ENCODE measurements at regions not wholly inside any gene's neighbourhood (a gene's known extent, or its start where the extent isn't known, plus 50 kb on each side); places are given as distances from the start of the nearest gene placed in this dataset.

DNA sequence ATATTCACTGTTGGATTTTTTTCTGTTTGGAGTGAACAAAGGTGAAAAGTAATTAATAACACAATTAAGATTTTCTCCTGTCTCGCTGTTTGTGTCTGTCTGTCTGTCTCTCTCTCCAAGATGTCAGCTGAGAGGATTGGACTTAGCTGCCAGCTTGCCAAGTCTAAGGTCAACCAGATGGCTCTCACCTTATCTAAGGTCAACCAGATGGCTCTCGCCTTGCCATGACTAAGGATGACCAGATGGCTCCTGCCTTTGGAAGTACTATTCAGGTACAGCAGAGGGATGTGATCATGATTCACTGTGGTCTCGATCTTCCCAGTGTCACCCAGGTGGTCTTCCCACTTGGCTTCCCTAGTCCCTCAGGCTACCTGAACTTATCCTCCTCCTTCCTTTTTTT lies 1436.4 kb downstream of the UQCRFS1 start:
- TF ChIP-seq, protein P1, sequence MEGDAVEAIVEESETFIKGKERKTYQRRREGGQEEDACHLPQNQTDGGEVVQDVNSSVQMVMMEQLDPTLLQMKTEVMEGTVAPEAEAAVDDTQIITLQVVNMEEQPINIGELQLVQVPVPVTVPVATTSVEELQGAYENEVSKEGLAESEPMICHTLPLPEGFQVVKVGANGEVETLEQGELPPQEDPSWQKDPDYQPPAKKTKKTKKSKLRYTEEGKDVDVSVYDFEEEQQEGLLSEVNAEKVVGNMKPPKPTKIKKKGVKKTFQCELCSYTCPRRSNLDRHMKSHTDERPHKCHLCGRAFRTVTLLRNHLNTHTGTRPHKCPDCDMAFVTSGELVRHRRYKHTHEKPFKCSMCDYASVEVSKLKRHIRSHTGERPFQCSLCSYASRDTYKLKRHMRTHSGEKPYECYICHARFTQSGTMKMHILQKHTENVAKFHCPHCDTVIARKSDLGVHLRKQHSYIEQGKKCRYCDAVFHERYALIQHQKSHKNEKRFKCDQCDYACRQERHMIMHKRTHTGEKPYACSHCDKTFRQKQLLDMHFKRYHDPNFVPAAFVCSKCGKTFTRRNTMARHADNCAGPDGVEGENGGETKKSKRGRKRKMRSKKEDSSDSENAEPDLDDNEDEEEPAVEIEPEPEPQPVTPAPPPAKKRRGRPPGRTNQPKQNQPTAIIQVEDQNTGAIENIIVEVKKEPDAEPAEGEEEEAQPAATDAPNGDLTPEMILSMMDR (IDR thresholded peaks at IDR 0.05; ENCODE audit: unreplicated experiment): no peak
- no peak overlapping the region for H3K4me3 Mint-ChIP-seq (ENCODE audit: low read depth, unreplicated experiment)
- H3K9me3 Mint-ChIP-seq (ENCODE audit: low read depth, unreplicated experiment): peaks cover 34% of the 10 kb centered on the region
- H3K36me3 Mint-ChIP-seq (ENCODE audit: insufficient read depth, unreplicated experiment): peaks cover 54% of the 10 kb centered on the region
- DNase-seq: no peak
- no peaks in the 10 kb centered on the region for H3K27me3 Mint-ChIP-seq (ENCODE audit: unreplicated experiment)
- H3K4me1 Mint-ChIP-seq (ENCODE audit: low read depth, unreplicated experiment): no peaks in the 10 kb centered on the region
- CTCF ChIA-PET: no interaction called here
- no peak overlapping the region for H3K27ac Mint-ChIP-seq (ENCODE audit: unreplicated experiment)
- no TSS peak for BruUV-seq (replicated peaks)
- intact Hi-C loops (cut with micrococcal nuclease; ENCODE audit: unreplicated experiment): no loop called here

DNA sequence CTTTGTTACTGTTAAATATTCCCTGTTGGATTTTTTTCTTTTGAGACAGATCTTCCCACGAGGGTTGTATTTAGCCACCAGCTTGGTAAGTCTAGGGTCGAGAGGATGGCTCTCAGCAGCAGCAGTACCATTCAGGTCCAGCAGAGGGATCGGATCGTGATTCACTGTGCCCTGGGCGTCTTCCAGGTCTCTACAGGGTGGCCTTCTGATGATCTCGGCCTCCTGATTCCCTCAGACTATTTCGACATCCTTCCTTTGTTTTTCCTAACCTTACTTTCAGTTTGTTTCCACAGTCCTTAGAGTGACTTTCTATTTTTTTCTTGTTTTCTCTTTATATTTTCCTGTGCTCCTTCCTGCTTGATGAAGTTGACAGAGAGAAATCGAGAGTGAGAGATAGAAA lies 1436.9 kb downstream of the UQCRFS1 start:
- Mint-ChIP-seq H3K9me3 (ENCODE audit: low read depth, unreplicated experiment) (peaks cover 36% of the 10 kb centered on the region), H3K4me3 (ENCODE audit: low read depth, unreplicated experiment) (no peak overlapping the region), H3K4me1 (ENCODE audit: low read depth, unreplicated experiment) (no peaks in the 10 kb centered on the region), H3K36me3 (ENCODE audit: insufficient read depth, unreplicated experiment) (peaks cover 54% of the 10 kb centered on the region), H3K27ac (ENCODE audit: unreplicated experiment) (no peak overlapping the region), H3K27me3 (ENCODE audit: unreplicated experiment) (no peaks in the 10 kb centered on the region)
- TF ChIP-seq, protein P1 (IDR thresholded peaks at IDR 0.05; ENCODE audit: unreplicated experiment): peak; percentile 24
- CTCF ChIA-PET: no interaction called here
- no peak for DNase-seq
- intact Hi-C loops (cut with micrococcal nuclease; ENCODE audit: unreplicated experiment): no loop called here
- no TSS peak for BruUV-seq (replicated peaks)

DNA sequence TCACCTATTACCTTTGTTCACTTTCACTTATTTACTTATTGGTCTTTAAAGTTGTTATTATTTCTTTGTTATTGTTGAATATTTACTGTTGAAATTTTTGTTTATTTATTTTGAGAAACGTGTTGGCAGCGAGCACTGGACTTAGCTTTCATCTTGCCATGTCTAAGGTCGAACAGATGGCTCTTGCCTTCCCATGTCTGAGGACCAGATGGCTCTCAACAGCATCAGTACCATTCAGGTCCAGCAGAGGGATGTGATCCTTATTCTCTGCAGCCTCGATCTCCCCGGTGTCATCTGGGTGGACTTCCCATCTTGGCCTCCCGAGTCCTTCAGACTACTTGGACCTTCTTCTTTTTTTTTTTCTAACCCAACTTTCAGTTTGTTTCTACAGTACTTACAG lies 1437.6 kb downstream of the UQCRFS1 start:
- peaks cover 54% of the 10 kb centered on the region for H3K36me3 Mint-ChIP-seq (ENCODE audit: insufficient read depth, unreplicated experiment)
- no peak for DNase-seq
- TF ChIP-seq, protein P1 (IDR thresholded peaks at IDR 0.05; ENCODE audit: unreplicated experiment): no peak
- intact Hi-C loops (cut with micrococcal nuclease; ENCODE audit: unreplicated experiment): no loop called here
- no peak overlapping the region for H3K4me3 Mint-ChIP-seq (ENCODE audit: low read depth, unreplicated experiment)
- no TSS peak for BruUV-seq (replicated peaks)
- CTCF ChIA-PET: no interaction called here
- H3K4me1 Mint-ChIP-seq (ENCODE audit: low read depth, unreplicated experiment): no peaks in the 10 kb centered on the region
- no peak overlapping the region for H3K27ac Mint-ChIP-seq (ENCODE audit: unreplicated experiment)
- peaks cover 34% of the 10 kb centered on the region for H3K9me3 Mint-ChIP-seq (ENCODE audit: low read depth, unreplicated experiment)
- no peaks in the 10 kb centered on the region for H3K27me3 Mint-ChIP-seq (ENCODE audit: unreplicated experiment)

DNA sequence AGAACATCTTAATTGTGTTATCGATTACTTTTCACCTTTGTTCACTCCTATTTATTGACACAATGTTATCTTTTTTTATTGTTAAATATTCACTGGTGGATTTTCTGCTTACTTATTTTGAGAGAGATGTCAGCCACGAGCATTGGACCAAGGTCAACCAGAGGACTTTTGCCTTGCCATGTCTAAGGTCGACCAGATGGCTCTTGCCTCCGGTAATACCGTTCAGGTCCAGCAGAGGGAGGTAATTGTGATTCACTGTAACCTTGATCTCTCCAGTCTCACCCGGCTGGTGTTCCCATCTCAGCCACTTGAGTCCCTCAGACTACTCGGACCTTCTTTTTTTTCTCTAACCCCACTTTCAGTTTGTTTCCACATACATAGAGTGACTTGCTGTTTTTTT lies 1438.1 kb downstream of the UQCRFS1 start:
- BruUV-seq (replicated peaks): no TSS peak
- CTCF ChIA-PET: no interaction called here
- Mint-ChIP-seq H3K27me3 (ENCODE audit: unreplicated experiment) (no peaks in the 10 kb centered on the region), H3K4me3 (ENCODE audit: low read depth, unreplicated experiment) (no peak overlapping the region), H3K9me3 (ENCODE audit: low read depth, unreplicated experiment) (peaks cover 34% of the 10 kb centered on the region), H3K4me1 (ENCODE audit: low read depth, unreplicated experiment) (no peaks in the 10 kb centered on the region), H3K36me3 (ENCODE audit: insufficient read depth, unreplicated experiment) (peaks cover 54% of the 10 kb centered on the region), H3K27ac (ENCODE audit: unreplicated experiment) (no peak overlapping the region)
- intact Hi-C loops (cut with micrococcal nuclease; ENCODE audit: unreplicated experiment): no loop called here
- TF ChIP-seq, protein P1 (IDR thresholded peaks at IDR 0.05; ENCODE audit: unreplicated experiment): peak; percentile 21
- DNase-seq: no peak

DNA sequence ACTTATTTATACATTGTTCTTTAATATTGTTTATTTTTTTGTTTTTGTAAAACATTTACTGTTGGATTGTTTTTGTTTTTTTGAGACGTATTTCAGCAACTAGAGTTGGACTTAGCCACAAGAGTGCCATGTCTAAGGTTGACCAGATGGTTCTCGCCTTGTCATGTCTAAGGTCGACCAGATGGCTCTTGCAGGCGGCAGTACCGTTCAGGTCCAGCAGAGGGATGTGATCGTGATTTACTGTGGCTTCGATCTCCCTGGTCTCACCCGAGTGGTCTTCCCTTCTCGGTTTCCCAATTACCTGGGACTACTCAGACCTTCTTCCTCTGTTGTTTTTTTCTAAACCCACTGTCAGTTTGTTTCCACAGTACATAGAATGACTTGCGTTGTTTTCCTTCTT lies 1438.6 kb downstream of the UQCRFS1 start:
- no peak overlapping the region for H3K4me3 Mint-ChIP-seq (ENCODE audit: low read depth, unreplicated experiment)
- no TSS peak for BruUV-seq (replicated peaks)

More for the DNA sequence above, 1438.6 kb downstream of the UQCRFS1 start:
- CTCF ChIA-PET: no interaction called here
- TF ChIP-seq, protein P1 (IDR thresholded peaks at IDR 0.05; ENCODE audit: unreplicated experiment): no peak
- no peak for DNase-seq
- Mint-ChIP-seq H3K36me3 (ENCODE audit: insufficient read depth, unreplicated experiment) (peaks cover 49% of the 10 kb centered on the region), H3K27me3 (ENCODE audit: unreplicated experiment) (no peaks in the 10 kb centered on the region), H3K4me1 (ENCODE audit: low read depth, unreplicated experiment) (no peaks in the 10 kb centered on the region), H3K27ac (ENCODE audit: unreplicated experiment) (no peak overlapping the region), H3K9me3 (ENCODE audit: low read depth, unreplicated experiment) (peaks cover 35% of the 10 kb centered on the region)
- intact Hi-C loops (cut with micrococcal nuclease; ENCODE audit: unreplicated experiment): no loop called here

Measured in Calu3 (cell line).